Ramos (cell line): ENCODE measurements at regions not wholly inside any gene's neighbourhood (a gene's known extent, or its start where the extent isn't known, plus 50 kb on each side); places are given as distances from the start of the nearest gene placed in this dataset.
"Not testable (repeated sequence)": the region's sequence is repeated elsewhere in the genome, so short reads cannot be mapped to it uniquely, and the experiment has no call there.

Experiments used
- in situ Hi-C: fragments of 300-500 bp; cut with MboI; formaldehyde crosslinking; loops from one replicate; pipeline ENCODE4 v1.14.3; 2022; ENCODE audit warnings: low sequenced_read_pairs; ENCODE audit not compliant: unreplicated experiment

DNA sequence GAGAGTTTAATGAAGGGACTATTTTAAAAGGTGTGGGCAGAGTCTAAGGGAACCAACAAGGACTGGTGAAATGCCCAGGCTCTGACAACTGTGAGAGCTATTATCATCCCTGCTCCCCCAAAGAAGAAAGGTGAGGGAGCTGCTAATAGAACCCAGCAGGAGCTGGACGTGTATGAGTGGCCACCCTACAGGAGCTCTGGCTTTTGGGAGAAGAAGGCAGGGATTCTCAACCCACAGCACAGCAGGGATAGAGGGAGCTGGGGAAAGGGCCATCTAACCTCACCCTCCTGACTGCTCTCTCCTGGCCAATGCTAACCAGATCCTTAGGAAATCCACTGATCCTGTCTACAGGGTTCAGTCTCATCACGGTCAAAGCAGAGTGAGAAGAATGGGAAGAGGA is 57.1 kb downstream of the GRIN2B start:
- in situ Hi-C loops, result no loop called here

DNA sequence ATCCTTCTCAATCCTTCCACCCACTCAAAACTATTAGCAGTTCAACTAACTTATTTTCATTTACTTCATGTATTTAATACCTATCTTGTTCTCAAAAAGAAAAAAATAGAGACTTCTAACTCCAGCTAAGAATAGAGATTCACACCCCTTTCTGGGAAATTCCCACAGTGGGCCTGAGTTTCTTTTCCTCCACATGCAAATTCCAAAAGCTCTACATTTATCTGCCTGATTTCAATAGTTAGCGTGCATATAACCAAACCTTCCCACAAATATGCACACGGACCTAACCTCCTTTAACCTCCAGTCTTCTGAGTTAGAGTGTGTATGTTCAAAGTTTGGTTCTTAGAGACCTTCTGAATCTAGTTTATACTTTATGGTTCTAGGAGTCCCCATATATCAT is 62.5 kb downstream of the GRIN2B start:
- in situ Hi-C loops, result no loop called here

DNA sequence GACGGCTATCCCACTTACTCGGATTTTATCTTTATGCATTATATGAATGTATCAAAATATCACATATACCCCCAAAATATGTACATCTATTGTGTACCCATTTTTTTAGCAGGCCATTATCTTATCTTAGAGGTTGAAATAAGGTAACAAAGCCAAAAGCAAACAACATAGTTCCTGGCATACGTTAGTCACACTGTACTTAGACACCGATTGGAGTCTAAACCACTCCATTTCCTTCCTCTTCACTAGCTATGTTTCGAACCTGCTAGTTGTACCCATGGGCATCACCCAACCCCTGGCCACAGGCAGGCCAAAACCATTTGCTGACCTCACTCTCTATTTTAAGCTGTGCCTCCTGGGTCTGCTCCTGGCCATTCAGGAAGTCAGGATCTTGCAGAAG is 66.3 kb downstream of the GRIN2B start:
- in situ Hi-C loops, result no loop called here

DNA sequence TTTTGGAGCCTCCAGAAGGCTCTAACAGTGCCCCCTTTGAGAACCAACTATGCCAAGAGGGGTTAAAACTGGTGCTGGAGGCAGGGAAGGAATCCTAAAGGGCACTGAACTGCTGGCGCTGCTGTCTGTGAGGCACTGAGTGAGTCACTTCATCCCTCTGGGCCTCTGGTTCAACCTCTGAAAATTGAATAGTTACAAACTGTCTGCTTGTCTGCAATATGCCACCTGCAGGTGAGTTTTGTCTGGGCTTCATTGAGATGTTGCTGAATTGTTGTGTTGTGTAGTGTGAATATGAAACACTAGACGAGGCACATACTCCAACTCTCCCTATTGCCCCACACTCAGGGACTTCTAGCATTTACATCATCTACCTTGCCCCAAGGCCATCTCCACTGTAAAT is 68.0 kb downstream of the GRIN2B start:
- in situ Hi-C loops, result no loop called here

DNA sequence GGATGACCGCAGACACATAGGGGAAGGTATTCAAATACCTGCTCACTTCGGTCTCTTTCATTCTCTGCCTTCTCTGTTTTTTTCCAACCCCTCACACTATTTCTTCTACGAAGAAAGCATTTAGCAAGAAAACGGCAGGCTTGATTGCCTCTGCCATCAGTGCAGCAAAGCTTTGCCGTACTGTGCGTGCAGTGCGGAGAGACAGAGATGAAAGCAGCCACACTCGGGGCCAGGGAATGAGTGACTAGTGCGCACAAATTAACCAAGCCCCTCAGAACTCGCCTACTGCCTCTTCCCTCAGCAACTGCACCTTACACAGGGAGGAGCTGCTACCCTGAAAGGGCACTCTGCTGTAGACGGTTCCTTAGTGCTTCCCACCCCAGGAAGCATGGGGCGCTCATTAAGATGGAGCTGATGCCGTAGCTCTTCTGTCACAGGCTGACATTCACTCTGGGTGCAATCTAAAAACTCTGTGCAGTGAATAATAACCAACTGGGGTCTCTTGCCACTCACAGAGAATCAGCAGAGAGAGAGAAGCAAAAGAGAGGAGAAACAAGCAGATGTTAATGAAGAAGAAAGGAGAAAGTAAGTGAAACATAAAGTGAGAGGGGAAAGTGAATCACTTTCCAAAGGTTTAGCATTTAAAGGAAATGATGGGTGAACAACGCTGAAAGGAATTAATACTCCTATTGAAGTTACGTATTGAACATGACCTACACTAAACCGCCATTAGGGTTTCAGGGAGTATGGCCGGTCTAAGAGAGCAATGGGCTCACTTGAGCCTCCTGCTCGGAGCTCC is 69.4 kb downstream of the GRIN2B start:
- in situ Hi-C loops, result no loop called here

DNA sequence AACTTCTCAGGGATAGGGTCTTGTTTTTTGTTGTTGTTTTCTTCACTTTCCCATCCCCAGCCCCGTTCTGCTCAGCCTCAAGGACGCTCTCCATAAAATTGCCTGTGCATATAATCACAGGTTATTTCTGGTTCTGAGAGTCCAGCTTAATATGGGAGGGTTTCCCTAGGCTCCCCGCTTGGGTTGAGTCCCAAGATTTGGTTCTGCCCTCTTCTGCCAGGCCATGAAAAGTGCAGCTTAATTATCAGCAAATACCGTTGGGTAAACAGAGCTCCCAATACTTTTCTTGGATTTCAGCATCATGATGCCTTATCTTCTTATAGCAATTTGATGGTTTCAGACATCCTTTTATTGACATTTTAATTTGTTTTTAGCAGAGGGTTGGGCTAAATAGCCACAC is 75.6 kb downstream of the GRIN2B start:
- in situ Hi-C loops, result no loop called here

DNA sequence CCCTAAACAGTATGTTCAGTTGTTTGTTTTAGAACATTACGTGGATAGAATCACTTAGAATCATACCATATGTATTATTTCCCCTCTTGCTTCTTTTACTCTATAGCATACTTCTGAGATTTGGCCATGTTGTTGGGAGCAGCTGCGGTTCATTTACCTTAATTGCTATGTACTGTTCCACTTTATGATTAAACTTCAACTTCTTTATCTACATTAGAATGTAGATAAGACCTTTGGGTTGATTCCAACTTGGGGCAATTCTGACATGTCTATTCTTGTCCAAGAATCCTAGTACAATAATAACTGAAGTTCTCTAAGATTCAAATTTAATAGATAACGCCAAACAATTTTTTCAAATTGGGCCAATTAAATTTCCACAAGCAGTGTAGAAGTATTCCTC is 80.7 kb downstream of the GRIN2B start:
- in situ Hi-C loops, result no loop called here

DNA sequence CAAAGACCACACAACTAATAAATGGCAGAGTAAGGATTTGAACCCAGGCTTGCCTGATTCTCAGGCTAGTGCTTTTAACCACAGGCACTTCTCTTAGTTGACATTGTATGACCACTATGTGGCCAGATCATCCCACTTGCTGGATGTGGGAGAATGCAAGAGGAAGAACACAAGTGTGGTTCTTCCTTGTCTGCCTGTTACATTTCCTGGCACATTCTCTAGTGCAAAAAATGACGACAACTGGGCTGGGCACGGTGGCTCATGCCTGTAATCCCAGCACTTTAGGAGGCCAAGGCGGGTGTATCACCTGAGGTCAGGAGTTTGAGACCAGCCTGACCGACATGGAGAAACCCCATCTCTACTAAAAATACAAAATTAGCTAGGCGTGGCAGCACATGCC is 83.0 kb downstream of the GRIN2B start:
- in situ Hi-C loops, result not testable (repeated sequence)

DNA sequence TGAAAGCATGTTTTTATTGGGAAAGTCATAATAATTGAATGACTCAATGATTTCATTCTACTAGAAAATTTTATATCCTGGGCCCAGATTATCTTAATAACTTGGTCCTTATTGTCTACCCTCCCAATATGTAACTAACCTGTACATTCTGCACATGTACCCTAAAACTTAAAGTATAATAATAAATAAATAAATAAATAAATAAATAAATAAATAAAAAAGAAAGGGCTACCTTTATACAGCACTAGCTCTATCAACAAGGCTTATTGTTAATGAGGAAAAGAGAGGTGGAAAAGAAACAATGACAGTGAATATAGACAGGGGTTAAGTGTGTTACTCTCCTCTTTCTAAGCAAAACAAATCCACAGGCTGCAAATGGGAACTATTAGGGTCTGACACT is 83.6 kb downstream of the GRIN2B start:
- in situ Hi-C loops, result no loop called here

DNA sequence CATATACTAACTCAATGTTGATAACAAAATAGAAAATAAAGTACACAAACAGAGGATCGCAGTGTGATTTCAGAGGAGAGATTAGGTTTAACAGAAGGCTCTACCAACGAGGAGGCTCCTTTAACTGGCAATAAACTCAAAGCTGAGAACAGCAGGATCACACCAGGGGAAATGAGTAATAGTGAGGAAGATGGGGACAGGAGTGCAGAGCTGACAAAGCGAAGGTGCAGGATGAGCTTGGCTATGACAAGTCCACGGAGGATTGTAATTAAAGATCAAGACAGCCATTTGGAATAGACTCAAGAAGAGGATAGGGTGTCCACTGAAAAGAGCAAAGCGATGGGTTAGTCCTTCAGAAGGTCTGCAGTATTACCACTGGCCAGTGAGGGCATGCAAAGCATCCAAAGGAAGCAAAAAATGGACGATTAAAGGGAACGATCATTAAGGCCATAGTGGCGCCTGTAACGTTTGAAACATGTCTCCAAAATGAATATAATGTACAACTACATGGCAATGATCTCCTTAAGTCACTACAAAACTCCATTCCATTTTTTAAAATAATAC is 85.3 kb downstream of the GRIN2B start:
- in situ Hi-C loops, result no loop called here

DNA sequence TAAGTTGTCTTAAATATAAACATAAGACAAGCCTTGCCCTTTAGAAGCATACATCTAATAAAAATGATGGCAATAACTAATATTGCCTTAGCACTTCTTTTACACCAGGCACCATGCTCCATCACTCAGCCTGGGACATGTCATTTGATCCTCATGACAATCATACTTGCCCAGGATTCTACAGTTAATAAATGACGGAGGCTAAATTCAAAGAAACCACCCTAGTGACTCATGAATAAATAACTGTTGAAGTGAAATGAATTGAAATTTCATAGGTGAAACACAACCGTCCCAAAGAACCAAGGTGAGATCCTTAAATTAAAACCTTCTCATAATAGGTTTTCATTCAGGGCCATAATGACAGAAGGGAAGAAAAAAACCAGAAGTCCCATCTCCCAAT is 89.5 kb downstream of the GRIN2B start:
- in situ Hi-C loops, result no loop called here

DNA sequence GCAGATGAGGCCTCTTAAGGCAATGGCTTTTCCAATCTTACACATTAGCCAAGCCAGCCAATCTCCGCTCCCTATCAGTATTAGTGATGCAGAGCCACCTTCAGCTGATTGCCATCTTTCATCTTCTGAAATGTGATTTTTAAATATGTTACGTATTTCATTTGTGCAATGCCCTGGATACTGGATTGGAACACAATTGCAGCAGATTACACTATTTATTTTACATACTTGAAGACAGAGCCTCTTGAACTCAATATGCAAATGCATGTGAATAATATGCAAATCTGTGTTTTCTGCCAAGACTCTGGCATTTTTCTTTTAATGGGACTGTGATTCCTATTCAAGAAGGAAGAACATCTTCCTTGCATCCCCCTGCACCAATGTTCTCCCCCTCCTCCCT is 90.5 kb downstream of the GRIN2B start:
- in situ Hi-C loops, result no loop called here

DNA sequence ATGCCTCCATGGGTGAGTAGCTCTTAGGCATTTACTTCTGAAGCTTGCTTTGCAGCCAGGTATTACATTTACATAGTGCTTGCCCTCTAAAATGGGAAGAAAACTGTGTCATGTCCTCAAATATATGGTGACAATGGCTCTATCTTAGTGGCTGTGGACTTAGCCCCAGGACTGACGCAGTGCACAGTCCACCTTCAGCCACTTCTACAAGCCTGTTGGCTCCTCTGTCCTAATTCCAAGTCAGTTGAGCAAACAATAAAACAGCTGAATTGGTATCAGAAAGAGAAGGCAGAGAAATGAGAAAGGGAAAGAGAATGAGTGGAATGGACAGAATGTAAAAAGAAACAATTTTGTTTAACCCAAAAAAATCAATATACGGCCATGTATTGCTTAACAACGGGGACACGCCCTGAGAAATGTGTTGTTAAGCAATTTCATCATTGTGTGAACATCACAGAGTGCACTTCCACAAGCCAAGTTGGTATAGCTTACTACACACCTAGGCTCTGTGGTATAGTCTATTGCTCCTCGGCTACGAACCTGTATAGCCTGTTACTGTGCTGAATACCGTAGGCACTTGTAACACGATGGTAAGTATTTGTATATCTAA is 93.5 kb downstream of the GRIN2B start:
- in situ Hi-C loops, result no loop called here

DNA sequence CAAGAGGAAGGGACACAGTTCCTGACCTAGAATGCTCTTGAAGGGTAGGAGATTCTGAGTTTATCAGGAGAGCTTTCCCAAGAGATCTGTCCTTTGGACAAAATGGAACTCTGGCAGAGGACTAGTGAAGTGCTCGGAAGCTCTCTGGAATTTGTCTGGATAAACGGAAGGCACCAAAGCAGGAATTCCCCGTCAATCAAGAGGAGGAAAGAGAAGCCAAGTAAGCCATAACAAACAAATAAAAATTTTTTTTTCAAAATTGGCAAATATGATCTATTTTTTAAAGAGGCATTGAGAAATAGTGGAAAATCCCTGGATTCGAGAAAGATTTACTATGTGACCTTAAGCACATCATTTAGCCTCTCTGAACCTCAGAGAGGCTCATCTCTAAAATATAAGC is 99.2 kb downstream of the GRIN2B start:
- in situ Hi-C loops, result no loop called here

DNA sequence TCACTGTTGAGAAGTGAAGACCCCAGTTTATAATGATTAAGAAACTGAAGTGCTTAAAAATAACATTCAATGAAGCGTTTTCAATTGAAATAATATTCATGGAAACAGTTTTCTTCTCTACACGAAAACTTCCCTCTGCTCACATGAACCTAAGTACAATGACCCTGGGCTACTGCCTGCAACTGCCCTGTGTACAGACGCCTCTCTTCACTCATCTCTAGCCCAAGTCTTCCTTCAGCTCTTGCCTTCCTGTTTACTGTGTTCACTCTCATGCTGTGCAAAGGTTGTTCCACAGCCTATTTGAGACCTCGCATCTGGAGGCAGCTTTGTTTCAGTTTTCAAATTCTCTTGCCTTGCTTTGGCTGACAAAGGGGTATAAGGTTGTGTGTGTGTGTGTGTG is 100.8 kb downstream of the GRIN2B start:
- in situ Hi-C loops, result no loop called here

DNA sequence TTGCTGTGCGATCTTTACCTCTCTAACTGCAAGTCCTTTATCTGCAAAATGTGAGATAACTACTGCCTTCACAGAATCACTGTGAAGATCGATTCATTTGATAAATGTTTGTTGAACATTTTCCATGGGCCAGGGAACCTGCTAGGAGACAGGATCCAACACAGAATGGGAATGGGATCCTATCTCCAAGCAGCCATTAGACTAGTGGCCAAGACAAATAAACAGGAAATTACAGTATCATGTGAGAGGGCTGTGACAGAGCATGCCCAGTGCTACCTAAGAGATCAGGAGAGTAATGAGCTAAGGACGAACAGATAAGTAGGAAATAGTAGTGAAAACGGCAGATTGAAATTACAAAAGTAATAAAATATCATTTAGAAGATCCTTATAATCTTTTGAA is 105.7 kb downstream of the GRIN2B start:
- in situ Hi-C loops, result no loop called here

DNA sequence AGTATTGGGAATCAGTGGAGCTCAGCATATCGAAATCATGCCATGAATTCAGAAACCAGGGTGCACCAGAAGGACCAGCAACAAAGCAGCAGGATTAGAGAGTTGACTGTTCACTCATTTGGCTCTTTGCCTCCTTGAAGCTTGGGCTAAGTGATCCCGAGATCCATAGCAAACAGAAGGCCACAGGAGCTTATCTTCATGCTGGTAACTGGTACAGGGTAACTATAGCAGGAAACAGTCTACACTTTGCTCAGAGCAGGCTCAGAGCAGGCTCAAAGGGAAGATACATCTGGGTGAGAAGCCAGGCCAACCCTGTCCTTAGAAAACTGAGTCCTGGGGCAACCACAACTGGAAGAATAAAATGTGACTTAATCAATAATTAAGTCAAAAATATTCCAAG is 111.1 kb downstream of the GRIN2B start:
- in situ Hi-C loops, result no loop called here

DNA sequence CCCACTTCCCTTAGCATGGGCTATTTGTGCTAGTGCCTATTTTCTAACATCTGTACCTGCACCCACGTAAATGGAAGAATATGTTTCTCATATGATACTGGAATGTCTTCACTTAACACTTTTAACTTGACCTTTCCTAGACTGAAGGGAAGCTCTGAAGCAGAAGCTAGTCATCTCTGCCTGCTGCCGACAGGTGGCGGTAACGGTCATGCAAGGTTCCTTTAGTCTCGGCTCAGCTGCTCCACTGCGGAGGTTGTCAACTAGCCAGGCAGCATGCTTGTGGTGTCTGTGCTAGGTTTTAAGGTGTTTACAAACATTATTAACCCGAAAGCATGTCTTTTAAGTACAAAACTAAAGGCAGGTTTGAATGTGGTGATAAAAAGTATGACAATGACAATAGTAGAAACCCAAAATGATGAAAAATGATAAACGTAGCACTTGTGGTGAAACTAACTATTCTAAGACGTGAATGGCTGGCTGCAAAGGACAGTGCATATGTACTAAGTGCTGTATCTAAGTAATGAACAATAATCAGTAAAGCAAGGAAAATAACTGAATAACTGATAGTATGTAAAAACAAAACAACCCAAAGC is 117.2 kb downstream of the GRIN2B start:
- in situ Hi-C loops, result no loop called here

DNA sequence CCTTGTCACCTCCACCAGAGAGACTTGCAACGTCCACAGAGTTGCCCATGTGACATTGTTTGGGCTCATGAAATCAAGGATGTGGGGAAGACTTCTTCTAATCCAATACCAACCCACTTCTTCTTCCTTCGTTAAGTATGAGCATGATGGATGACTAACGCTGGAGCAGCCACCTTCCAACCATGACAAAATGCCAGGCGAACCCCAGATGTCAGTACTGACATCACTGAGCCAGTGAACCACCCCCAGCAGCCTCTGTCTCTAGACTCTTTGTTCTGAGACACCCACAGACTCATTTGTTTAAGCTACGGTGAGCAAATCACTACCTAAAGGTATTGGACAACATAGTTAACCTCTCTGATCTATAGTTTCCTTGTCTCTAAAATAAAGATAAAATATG is 123.7 kb downstream of the GRIN2B start:
- in situ Hi-C loops, result no loop called here

DNA sequence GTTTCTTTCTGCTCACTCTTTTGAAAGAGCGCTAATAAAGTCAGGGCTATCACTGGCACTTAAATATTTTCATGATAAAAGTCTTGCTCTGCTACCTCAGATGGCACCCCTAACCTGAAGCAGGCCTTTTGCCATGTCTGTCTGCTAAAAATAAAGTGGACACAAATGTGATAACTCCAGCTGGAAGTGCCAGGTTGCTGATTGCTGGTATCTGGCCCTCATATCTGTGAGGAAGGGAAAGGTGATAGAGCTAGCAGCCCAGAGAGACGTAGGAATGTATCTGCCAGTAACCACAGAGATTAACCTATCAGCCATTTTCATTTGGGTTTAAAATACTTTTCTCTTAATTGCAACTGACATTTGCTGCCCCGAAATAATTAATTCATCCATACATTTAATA is 127.9 kb downstream of the GRIN2B start:
- in situ Hi-C loops, result no loop called here

DNA sequence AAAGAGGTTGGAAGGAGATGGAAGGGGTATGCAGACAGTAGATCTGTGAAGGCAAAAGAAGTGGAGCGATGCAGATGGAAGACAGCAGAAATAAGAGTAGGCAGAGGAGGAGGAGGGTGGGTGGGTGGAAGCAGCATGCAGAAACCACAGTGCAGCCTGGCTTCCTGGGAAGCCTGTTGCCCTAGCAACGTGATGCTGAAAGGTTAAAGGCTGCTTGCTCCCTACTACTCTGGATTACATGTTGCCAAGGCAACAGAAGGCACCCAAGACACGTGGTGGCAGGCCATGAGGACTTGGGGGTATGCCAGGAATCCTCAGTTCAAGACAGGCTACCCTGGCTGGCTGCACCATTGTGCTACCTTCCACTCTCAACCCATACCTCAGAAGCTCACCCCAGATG is 129.6 kb downstream of the GRIN2B start:
- in situ Hi-C loops, result no loop called here

DNA sequence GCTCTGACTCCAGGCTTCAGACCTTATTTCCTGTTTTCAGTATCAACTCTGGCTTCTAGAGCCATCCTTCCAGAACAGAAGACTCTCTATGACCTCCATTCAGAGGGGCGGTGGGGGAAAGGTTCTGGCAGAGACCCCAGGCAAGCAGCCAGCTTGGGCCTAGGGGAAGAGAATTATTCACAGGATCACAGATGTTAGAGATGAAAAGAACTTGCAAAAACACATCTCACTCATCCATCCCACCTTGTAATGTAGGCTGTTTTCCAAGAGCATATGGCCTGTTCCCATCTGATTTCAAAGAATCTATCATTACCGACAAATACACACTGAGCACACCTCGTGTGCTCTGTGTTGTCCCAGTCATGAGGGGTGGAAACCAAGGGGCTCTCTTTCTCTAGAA is 131.9 kb downstream of the GRIN2B start:
- in situ Hi-C loops, result no loop called here
